ENCODE measurements at regions not wholly inside any gene's neighbourhood (a gene's known extent, or its start where the extent isn't known, plus 50 kb on each side); places are given as distances from the start of the nearest gene placed in this dataset.

GRCh38 chr1:182275271-182275670, 116.3 kb downstream of the GLUL start:
- DNase-seq, result no peak
- Histone ChIP-seq H3K27ac (no peak overlapping the region), H3K4me1 (ENCODE audit: insufficient read depth) (no peaks in the 10 kb centered on the region), H3K27me3 (no peaks in the 10 kb centered on the region), H3K36me3 (no peaks in the 10 kb centered on the region), H3K9me3 (no peaks in the 10 kb centered on the region), H3K4me3 (no peak overlapping the region)
- WGBS, 3 donors, result 77 to 96% (median 82%) methylated on average over 4 of the region's 4 CpGs
- TF ChIP-seq CTCF (IDR thresholded peaks at IDR 0.05), result no peak
- TF ChIP-seq POLR2A (IDR thresholded peaks at IDR 0.05), result no peak
- TF ChIP-seq EP300 (IDR thresholded peaks at IDR 0.05), result no peak
- intact Hi-C loops (cut with DNase I), result no loop called here

- WGBS, 3 donors, result 83 to 86% (median 86%) methylated on average over 6 of the region's 6 CpGs
- TF ChIP-seq EP300 (IDR thresholded peaks at IDR 0.05) (no peak), CTCF (IDR thresholded peaks at IDR 0.05) (no peak)
- DNase-seq, result no peak
- intact Hi-C loops (cut with DNase I), result no loop called here
- Histone ChIP-seq H3K4me3 (no peak overlapping the region), H3K27ac (no peak overlapping the region), H3K9me3 (no peaks in the 10 kb centered on the region), H3K27me3 (no peaks in the 10 kb centered on the region), H3K36me3 (no peaks in the 10 kb centered on the region), H3K4me1 (ENCODE audit: insufficient read depth) (no peaks in the 10 kb centered on the region)
These were observed 117.0 kb downstream of the GLUL start for GRCh38 chr1:182274618-182275017.

DNA sequence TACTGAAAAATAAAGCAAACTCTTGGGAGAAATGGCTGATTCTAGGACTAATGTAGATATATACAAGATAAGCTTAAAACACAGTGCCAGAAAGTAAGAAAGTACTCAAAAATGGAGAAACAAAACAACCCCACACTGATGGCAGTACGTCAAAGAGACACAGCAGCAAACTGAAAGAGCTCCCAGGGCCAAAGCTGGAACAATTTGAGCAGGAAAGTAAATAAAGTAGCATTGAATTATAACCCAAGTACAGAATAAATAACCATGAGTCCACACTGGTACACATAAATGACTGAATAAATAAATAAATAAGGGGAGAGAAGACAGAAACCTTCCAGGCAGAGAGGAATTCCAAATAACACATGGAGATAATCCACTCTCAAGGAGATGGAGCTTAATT, 120.9 kb downstream of the GLUL start:
- TF ChIP-seq EP300 (IDR thresholded peaks at IDR 0.05), result no peak
- no peak for TF ChIP-seq POLR2A (IDR thresholded peaks at IDR 0.05)
- no peak for TF ChIP-seq CTCF (IDR thresholded peaks at IDR 0.05)
- H3K36me3 ChIP-seq, result no peaks in the 10 kb centered on the region
- 68 to 85% (median 74%) methylated on average over 1 of the region's 1 CpG for WGBS, 3 donors
- H3K9me3 ChIP-seq, result no peaks in the 10 kb centered on the region
- intact Hi-C loops (cut with DNase I), result no loop called here
- H3K4me3 ChIP-seq, result no peak overlapping the region
- no peak for DNase-seq
- H3K27me3 ChIP-seq, result no peaks in the 10 kb centered on the region
- H3K27ac ChIP-seq, result no peak overlapping the region
- no peaks in the 10 kb centered on the region for H3K4me1 ChIP-seq (ENCODE audit: insufficient read depth)

DNA sequence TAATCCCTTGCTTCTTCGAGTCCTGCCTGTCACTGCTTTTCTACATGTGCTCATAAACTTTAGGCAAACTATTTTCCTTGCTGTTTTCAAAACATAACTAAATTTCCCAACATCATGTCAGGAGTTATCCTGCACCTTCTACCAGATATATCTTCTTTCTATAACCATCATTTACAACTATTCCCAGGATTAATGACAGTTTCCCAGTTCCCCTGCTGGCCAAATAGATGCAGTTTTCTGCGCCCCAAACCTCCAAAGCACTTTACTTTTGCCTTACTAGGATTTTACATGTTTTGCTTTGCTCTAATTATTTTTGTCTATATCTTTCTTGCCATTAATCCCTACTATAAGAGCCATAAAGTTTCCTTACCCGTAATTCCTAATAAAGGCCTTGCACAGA, 122.5 kb downstream of the GLUL start:
- Histone ChIP-seq H3K27ac (no peak overlapping the region), H3K4me3 (no peak overlapping the region), H3K36me3 (no peaks in the 10 kb centered on the region), H3K9me3 (no peaks in the 10 kb centered on the region), H3K4me1 (ENCODE audit: insufficient read depth) (no peaks in the 10 kb centered on the region), H3K27me3 (no peaks in the 10 kb centered on the region)
- TF ChIP-seq EP300 (IDR thresholded peaks at IDR 0.05) (no peak), POLR2A (IDR thresholded peaks at IDR 0.05) (no peak), CTCF (IDR thresholded peaks at IDR 0.05) (no peak)
- intact Hi-C loops (cut with DNase I), result no loop called here
- 93 to 95% (median 94%) methylated on average over 3 of the region's 3 CpGs for WGBS, 3 donors
- no peak for DNase-seq

DNA sequence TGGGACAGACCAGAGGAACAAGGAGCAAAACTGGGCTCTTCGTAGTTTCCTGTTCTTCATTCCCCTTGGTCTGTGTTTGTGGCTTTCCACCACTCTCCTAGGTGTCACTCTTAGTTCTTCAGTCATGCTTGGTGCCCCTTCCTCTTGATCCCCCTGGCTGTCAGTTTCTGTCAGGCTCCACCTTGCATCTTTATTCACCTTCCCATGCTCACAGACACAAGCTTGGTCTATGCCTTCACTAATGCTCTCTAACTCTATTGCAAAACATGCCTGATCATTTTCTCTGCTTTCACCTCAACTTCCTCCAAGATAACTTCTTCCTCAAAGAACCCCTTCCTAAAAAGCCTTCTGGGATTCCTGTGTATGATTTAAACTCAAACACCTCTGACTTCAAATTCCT, 122.9 kb downstream of the GLUL start:
- no peak for DNase-seq
- H3K27me3 ChIP-seq, result no peaks in the 10 kb centered on the region
- intact Hi-C loops (cut with DNase I), result no loop called here
- 93 to 100% (median 96%) methylated on average over 1 of the region's 1 CpG for WGBS, 3 donors
- TF ChIP-seq CTCF (IDR thresholded peaks at IDR 0.05) (no peak), EP300 (IDR thresholded peaks at IDR 0.05) (no peak), POLR2A (IDR thresholded peaks at IDR 0.05) (no peak)
- H3K27ac ChIP-seq, result no peak overlapping the region
- no peaks in the 10 kb centered on the region for H3K36me3 ChIP-seq
- no peaks in the 10 kb centered on the region for H3K4me1 ChIP-seq (ENCODE audit: insufficient read depth)
- no peaks in the 10 kb centered on the region for H3K9me3 ChIP-seq
- no peak overlapping the region for H3K4me3 ChIP-seq

All from ovary (tissue), 7 donors.